ENCODE measurements at regions not wholly inside any gene's neighbourhood (a gene's known extent, or its start where the extent isn't known, plus 50 kb on each side); places are given as distances from the start of the nearest gene placed in this dataset.
"Not testable (repeated sequence)": the region's sequence is repeated elsewhere in the genome, so short reads cannot be mapped to it uniquely, and the experiment has no call there.

GRCh38 chr10:29748109-29748650, 113.4 kb upstream of the SVIL start:
- no peak for DNase-seq

- no peak for DNase-seq
Observed at GRCh38 chr10:29746080-29746797, 111.5 kb upstream of the SVIL start.

GRCh38 chr10:29740981-29741545, 106.3 kb upstream of the SVIL start:
- no peak for DNase-seq

- no peak for DNase-seq
Observed at GRCh38 chr10:29738341-29738740, 103.6 kb upstream of the SVIL start.

GRCh38 chr10:29737074-29737593, 102.4 kb upstream of the SVIL start:
- no peak for DNase-seq

GRCh38 chr10:29736366-29737073, 101.7 kb upstream of the SVIL start:
- DNase-seq = peak; percentile 17

- peak; percentile 74 for DNase-seq
Observed at GRCh38 chr10:29735628-29736365, 101.0 kb upstream of the SVIL start.

GRCh38 chr10:29734962-29735627, 100.3 kb upstream of the SVIL start:
- DNase-seq = peak; percentile 25

GRCh38 chr10:29734640-29734961, 99.8 kb upstream of the SVIL start:
- DNase-seq = no peak

- no peak for DNase-seq
Observed at GRCh38 chr10:29733323-29733722, 98.6 kb upstream of the SVIL start.

- no peak for DNase-seq
Observed at GRCh38 chr10:29732918-29733317, 98.1 kb upstream of the SVIL start.

- DNase-seq = no peak
Observed at GRCh38 chr10:29731760-29732159, 97.0 kb upstream of the SVIL start.

- DNase-seq = no peak
Observed at GRCh38 chr10:29730969-29731368, 96.2 kb upstream of the SVIL start.

GRCh38 chr10:29730458-29730857, 95.7 kb upstream of the SVIL start:
- no peak for DNase-seq

GRCh38 chr10:29728541-29729049, 93.8 kb upstream of the SVIL start:
- no peak for DNase-seq

GRCh38 chr10:29725927-29726326, 91.2 kb upstream of the SVIL start:
- DNase-seq = not testable (repeated sequence)

- no peak for DNase-seq
Observed at GRCh38 chr10:29725133-29725720, 90.5 kb upstream of the SVIL start.

- DNase-seq = no peak
Observed at GRCh38 chr10:29723726-29724125, 89.0 kb upstream of the SVIL start.

- no peak for DNase-seq
Observed at GRCh38 chr10:29722777-29723176, 88.0 kb upstream of the SVIL start.

- no peak for DNase-seq
Observed at GRCh38 chr10:29720149-29720548, 85.4 kb upstream of the SVIL start.

GRCh38 chr10:29719281-29719675, 84.5 kb upstream of the SVIL start:
- no peak for DNase-seq

- no peak for DNase-seq
Observed at GRCh38 chr10:29715296-29715695, 80.5 kb upstream of the SVIL start.

Measured in T-helper 9 cell (primary cell).